Upper lobe of left lung (tissue), 6 donors: ENCODE measurements at regions not wholly inside any gene's neighbourhood (a gene's known extent, or its start where the extent isn't known, plus 50 kb on each side); places are given as distances from the start of the nearest gene placed in this dataset.

Experiments used
- ATAC-seq, 2 donors: fragments of 200-7000 bp; cut with Tn5 transposase; one replicate each; pipeline ENCODE4 v1.9.1; 2022; ENCODE audit warnings: mild to moderate bottlenecking in 2 of 2, moderate library complexity in 2 of 2; ENCODE audit not compliant: low FRiP score in 2 of 2
- DNase-seq, 2 donors: peaks; one replicate each; pipeline ENCODE4 v3.0.0-alpha.2; 2019 to 2020
- H3K27ac ChIP-seq, 4 donors: fragments of 200-600 bp; sonication (generic); one replicate each; pipeline ENCODE4 v1.5.1; 2016 to 2019
- H3K27me3 ChIP-seq, 4 donors: fragments of 200-600 bp; sonication (generic); one replicate each; pipeline ENCODE4 v1.5.1; 2017 to 2019
- H3K36me3 ChIP-seq, 4 donors: fragments of 200-600 bp; sonication (generic); one replicate each; pipeline ENCODE4 v1.5.1; 2016 to 2019
- H3K4me1 ChIP-seq, 4 donors: fragments of 200-600 bp; sonication (generic); one replicate each; pipeline ENCODE4 v1.5.1; 2018 to 2019
- H3K4me3 ChIP-seq, 4 donors: fragments of 200-600 bp; sonication (generic); one replicate each; pipeline ENCODE4 v1.5.1; 2017 to 2019; ENCODE audit warnings: mild to moderate bottlenecking in 2 of 4, moderate library complexity in 1 of 4
- H3K9me3 ChIP-seq, 4 donors: fragments of 200-600 bp; sonication (generic); one replicate each; pipeline ENCODE4 v1.5.1; 2018 to 2019
- CTCF ChIP-seq, 6 experiments: fragments of 450-650 bp in 4 of 6; fragments of 200-600 bp in 2 of 6; sonication (generic) in 2 of 6; IDR thresholded peaks; one replicate each; pipeline ENCODE4 v1.5.1; 2016 to 2019; ENCODE audit warnings: antibody characterized with exemption in 6 of 6
- EP300 ChIP-seq, 4 donors: sonication (generic); formaldehyde crosslinking; IDR thresholded peaks; one replicate each; pipeline ENCODE4 v1.5.1; 2017; ENCODE audit warnings: antibody characterized with exemption in 4 of 4, control low read depth in 2 of 4
- POLR2A ChIP-seq, 4 donors: fragments of 450-650 bp; IDR thresholded peaks; one replicate each; pipeline ENCODE4 v1.5.1; 2016 to 2017; ENCODE audit warnings: antibody characterized with exemption in 4 of 4, mild to moderate bottlenecking in 2 of 4
- POLR2AphosphoS5 ChIP-seq, 2 donors: sonication (generic); formaldehyde crosslinking; IDR thresholded peaks; one replicate each; pipeline ENCODE4 v1.5.1; 2017; ENCODE audit warnings: antibody characterized with exemption in 2 of 2
- WGBS, 2 donors: methylation state at CpG; one replicate each; pipeline ENCODE4 v1.1.5; 2017 to 2018; 5-methylcytosine and 5-hydroxymethylcytosine counted together
- donor health status: DM: no; HTN: no; CAD: no; lungs with moderate emphysema.
- donor health status: DM: no; HTN: yes; CAD: no; lungs with severe emphysema.

- TF ChIP-seq POLR2A (IDR thresholded peaks at IDR 0.05), result no peak
- TF ChIP-seq CTCF (IDR thresholded peaks at IDR 0.05), result no peak
- no peak overlapping the region for H3K27ac ChIP-seq
- no peak for DNase-seq
- no peaks in the 10 kb centered on the region for H3K27me3 ChIP-seq
- no peaks in the 10 kb centered on the region for H3K4me1 ChIP-seq
- no peaks in the 10 kb centered on the region for H3K9me3 ChIP-seq
- ATAC-seq, result no peak
- H3K36me3 ChIP-seq, result no peaks in the 10 kb centered on the region
- no peak overlapping the region for H3K4me3 ChIP-seq
- WGBS, 2 donors, result 59% methylated on average over 3 of the region's 3 CpGs; no CpG with 5 or more reads in 1 of the 2 donors
Observed at GRCh38 chrY:7448687-7449086, 537.1 kb upstream of the AMELY start.

- Histone ChIP-seq H3K9me3 (no peaks in the 10 kb centered on the region), H3K36me3 (no peaks in the 10 kb centered on the region), H3K27me3 (no peaks in the 10 kb centered on the region), H3K4me3 (no peak overlapping the region), H3K27ac (no peak overlapping the region), H3K4me1 (no peaks in the 10 kb centered on the region)
- WGBS, 2 donors, result 79% methylated on average over 8 of the region's 8 CpGs; no CpG with 5 or more reads in 1 of the 2 donors
- TF ChIP-seq POLR2A (IDR thresholded peaks at IDR 0.05) (no peak), POLR2AphosphoS5 (IDR thresholded peaks at IDR 0.05) (no peak), EP300 (IDR thresholded peaks at IDR 0.05) (no peak), CTCF (IDR thresholded peaks at IDR 0.05) (no peak)
- ATAC-seq (no peak), DNase-seq (no peak)
Observed at GRCh38 chrY:7447881-7448516, 536.4 kb upstream of the AMELY start.

- no peaks in the 10 kb centered on the region for H3K36me3 ChIP-seq
- no peaks in the 10 kb centered on the region for H3K9me3 ChIP-seq
- TF ChIP-seq CTCF (IDR thresholded peaks at IDR 0.05) (no peak), POLR2AphosphoS5 (IDR thresholded peaks at IDR 0.05) (no peak), EP300 (IDR thresholded peaks at IDR 0.05) (no peak), POLR2A (IDR thresholded peaks at IDR 0.05) (no peak)
- no peak for ATAC-seq
- DNase-seq, result no peak
- H3K27ac ChIP-seq, result no peak overlapping the region
- H3K27me3 ChIP-seq, result no peaks in the 10 kb centered on the region
- no peak overlapping the region for H3K4me3 ChIP-seq
- WGBS, 2 donors, result 90% methylated on average over 2 of the region's 3 CpGs; no CpG with 5 or more reads in 1 of the 2 donors
- H3K4me1 ChIP-seq, result no peaks in the 10 kb centered on the region
Observed at GRCh38 chrY:7444141-7444540, 532.6 kb upstream of the AMELY start.

GRCh38 chrY:7440796-7441530 is 529.4 kb upstream of the AMELY start:
- no peaks in the 10 kb centered on the region for H3K4me1 ChIP-seq
- ATAC-seq, result no peak
- H3K27me3 ChIP-seq, result no peaks in the 10 kb centered on the region
- H3K9me3 ChIP-seq, result no peaks in the 10 kb centered on the region
- H3K27ac ChIP-seq, result no peak overlapping the region
- H3K4me3 ChIP-seq, result no peak overlapping the region
- H3K36me3 ChIP-seq, result no peaks in the 10 kb centered on the region
- 56% methylated on average over 4 of the region's 4 CpGs; no CpG with 5 or more reads in 1 of the 2 donors for WGBS, 2 donors
- TF ChIP-seq CTCF (IDR thresholded peaks at IDR 0.05) (no peak), EP300 (IDR thresholded peaks at IDR 0.05) (no peak), POLR2AphosphoS5 (IDR thresholded peaks at IDR 0.05) (no peak), POLR2A (IDR thresholded peaks at IDR 0.05) (no peak)
- DNase-seq, result no peak
